MM.1S (cell line): ENCODE measurements at regions not wholly inside any gene's neighbourhood (a gene's known extent, or its start where the extent isn't known, plus 50 kb on each side); places are given as distances from the start of the nearest gene placed in this dataset.

Experiments used
- DNase-seq: peaks from one replicate; pipeline ENCODE4 v3.0.0-alpha.2; 2015
- H2AFZ ChIP-seq: fragments of 300-600 bp; sonication (generic); 2 replicates; pipeline ENCODE4 v1.6.0; 2016; ENCODE audit warnings: antibody characterized with exemption, low read length
- H3F3A ChIP-seq: fragments of 300-600 bp; sonication (generic); 2 replicates; pipeline ENCODE4 v1.6.1; 2016; ENCODE audit warnings: mild to moderate bottlenecking, antibody characterized with exemption, low read length, moderate library complexity, mixed read lengths; ENCODE audit not compliant: insufficient read depth
- H3K27ac ChIP-seq: fragments of 300-600 bp; sonication (generic); 2 replicates; pipeline ENCODE4 v1.5.1; 2016; ENCODE audit warnings: mild to moderate bottlenecking, low read length
- H3K27me3 ChIP-seq: fragments of 300-600 bp; sonication (generic); replicated peaks from 2 replicates; pipeline ENCODE4 v1.6.0; 2016; ENCODE audit warnings: low read length; ENCODE audit not compliant: insufficient read depth
- H3K36me3 ChIP-seq: fragments of 300-600 bp; sonication (generic); replicated peaks from 2 replicates; pipeline ENCODE4 v1.6.1; 2016; ENCODE audit warnings: mild to moderate bottlenecking, low read length, mixed read lengths; ENCODE audit not compliant: insufficient read depth
- H3K4me1 ChIP-seq: fragments of 300-600 bp; sonication (generic); 2 replicates; pipeline ENCODE4 v1.6.1; 2016; ENCODE audit warnings: low read length, mixed read lengths
- H3K4me2 ChIP-seq: fragments of 300-600 bp; sonication (generic); 2 replicates; pipeline ENCODE4 v1.6.0; 2016; ENCODE audit warnings: low read depth, low read length
- H3K4me3 ChIP-seq: fragments of 300-600 bp; sonication (generic); 2 replicates; pipeline ENCODE4 v1.5.1; 2016; ENCODE audit warnings: low read length, mixed read lengths
- H3K79me2 ChIP-seq: fragments of 300-600 bp; sonication (generic); 2 replicates; pipeline ENCODE4 v1.6.1; 2016; ENCODE audit warnings: mixed run types, low read length, mixed read lengths
- H3K9ac ChIP-seq: fragments of 300-600 bp; sonication (generic); 2 replicates; pipeline ENCODE4 v1.6.1; 2016; ENCODE audit warnings: low read length, mixed read lengths
- H3K9me2 ChIP-seq: fragments of 300-600 bp; sonication (generic); replicated peaks from 2 replicates; pipeline ENCODE4 v1.6.1; 2016; ENCODE audit warnings: mild to moderate bottlenecking, low read length, mixed read lengths; ENCODE audit not compliant: insufficient read depth
- H3K9me3 ChIP-seq: fragments of 300-600 bp; sonication (generic); replicated peaks from 2 replicates; pipeline ENCODE4 v1.6.1; 2016; ENCODE audit warnings: mild to moderate bottlenecking, low read length, mixed read lengths; ENCODE audit not compliant: insufficient read depth
- H4K20me1 ChIP-seq: fragments of 300-600 bp; sonication (generic); 2 replicates; pipeline ENCODE4 v1.6.1; 2016; ENCODE audit warnings: mild to moderate bottlenecking, low read length, moderate library complexity, mixed read lengths; ENCODE audit not compliant: insufficient read depth
- CTCF ChIP-seq: fragments of 300-600 bp; sonication (generic); IDR thresholded peaks from 2 replicates; pipeline ENCODE4 v1.5.1; 2016; ENCODE audit warnings: antibody characterized with exemption, low read length, mixed read lengths
- EZH2 ChIP-seq: fragments of 300-600 bp; sonication (generic); optimal IDR thresholded peaks from 2 replicates; pipeline ENCODE3; 2017; ENCODE audit warnings: low read depth, mild to moderate bottlenecking, antibody characterized with exemption, low read length, mixed read lengths
- EZH2phosphoT487 ChIP-seq: fragments of 300-600 bp; sonication (generic); IDR thresholded peaks from 2 replicates; pipeline ENCODE4 v1.6.1; 2018; ENCODE audit warnings: antibody characterized with exemption, low read length

GRCh38 chr12:53816360-53817020 lies 64.7 kb upstream of the CISTR start:
- Histone ChIP-seq H2AFZ (no peak overlapping the region), H3K36me3 (no peaks in the 10 kb centered on the region), H3K27ac (no peak overlapping the region), H3F3A (no peaks in the 10 kb centered on the region), H3K9me2 (no peaks in the 10 kb centered on the region), H3K27me3 (no peaks in the 10 kb centered on the region), H3K4me2 (no peak overlapping the region), H3K79me2 (no peaks in the 10 kb centered on the region), H3K4me1 (peaks cover 6% of the 10 kb centered on the region; the same call in 1 of the 2 replicates), H3K9ac (no peak overlapping the region), H4K20me1 (no peaks in the 10 kb centered on the region), H3K4me3 (no peak overlapping the region), H3K9me3 (no peaks in the 10 kb centered on the region)
- TF ChIP-seq EZH2, result no peak
- no peak for TF ChIP-seq CTCF
- no peak for TF ChIP-seq EZH2phosphoT487
- no peak for DNase-seq

- Histone ChIP-seq H2AFZ (no peak overlapping the region), H4K20me1 (no peaks in the 10 kb centered on the region), H3K79me2 (no peaks in the 10 kb centered on the region), H3K4me1 (peaks cover 6% of the 10 kb centered on the region; the same call in 1 of the 2 replicates), H3K27ac (no peak overlapping the region), H3F3A (no peaks in the 10 kb centered on the region), H3K27me3 (no peaks in the 10 kb centered on the region), H3K9ac (no peak overlapping the region), H3K4me2 (no peak overlapping the region), H3K9me2 (no peaks in the 10 kb centered on the region), H3K4me3 (no peak overlapping the region), H3K36me3 (no peaks in the 10 kb centered on the region), H3K9me3 (no peaks in the 10 kb centered on the region)
- TF ChIP-seq EZH2phosphoT487 (no peak), EZH2 (no peak), CTCF (no peak)
- DNase-seq, result no peak
Measured at GRCh38 chr12:53817021-53817389, 65.2 kb upstream of the CISTR start.

GRCh38 chr12:53820514-53821306 lies 68.9 kb upstream of the CISTR start:
- Histone ChIP-seq H4K20me1 (no peaks in the 10 kb centered on the region), H3K27ac (no peak overlapping the region), H2AFZ (no peak overlapping the region), H3K4me2 (no peak overlapping the region), H3K9me2 (no peaks in the 10 kb centered on the region), H3K27me3 (no peaks in the 10 kb centered on the region), H3K4me3 (no peak overlapping the region), H3F3A (peaks cover 26% of the 10 kb centered on the region), H3K9me3 (no peaks in the 10 kb centered on the region), H3K9ac (no peak overlapping the region), H3K36me3 (no peaks in the 10 kb centered on the region), H3K4me1 (peaks cover 23% of the 10 kb centered on the region), H3K79me2 (no peaks in the 10 kb centered on the region)
- DNase-seq, result no peak
- no peak for TF ChIP-seq EZH2
- no peak for TF ChIP-seq EZH2phosphoT487
- no peak for TF ChIP-seq CTCF
